SJSA1 (cell line): ENCODE measurements at regions not wholly inside any gene's neighbourhood (a gene's known extent, or its start where the extent isn't known, plus 50 kb on each side); places are given as distances from the start of the nearest gene placed in this dataset.
"Not testable (repeated sequence)": the region's sequence is repeated elsewhere in the genome, so short reads cannot be mapped to it uniquely, and the experiment has no call there.

ENCODE experiments used
- DNase-seq, 2 experiments: peaks; one replicate each; pipeline ENCODE4 v3.0.0-alpha.2; 2015 to 2020; ENCODE audit warnings: low spot score in 2 of 2, low read depth in 1 of 2
- H3K27ac ChIP-seq: fragments of 250-450 bp; sonication (Bioruptor Pico); 2 replicates; pipeline ENCODE4 v1.5.1; 2020; ENCODE audit warnings: mild to moderate bottlenecking, moderate library complexity
- H3K27me3 ChIP-seq: fragments of 250-450 bp; sonication (Bioruptor Pico); replicated peaks from 2 replicates; pipeline ENCODE4 v1.5.1; 2020; ENCODE audit warnings: mild to moderate bottlenecking, moderate library complexity
- H3K36me3 ChIP-seq: fragments of 250-450 bp; sonication (Bioruptor Pico); 2 replicates; pipeline ENCODE4 v1.5.1; 2020; ENCODE audit warnings: mild to moderate bottlenecking
- H3K4me1 ChIP-seq: fragments of 250-450 bp; sonication (Bioruptor Pico); replicated peaks from 2 replicates; pipeline ENCODE4 v1.6.1; 2021; ENCODE audit warnings: mild to moderate bottlenecking
- H3K4me3 ChIP-seq: fragments of 250-450 bp; sonication (Bioruptor Pico); 2 replicates; pipeline ENCODE4 v1.5.1; 2020; ENCODE audit warnings: mild to moderate bottlenecking
- H3K9me3 ChIP-seq: fragments of 250-450 bp; sonication (Bioruptor Pico); replicated peaks from 2 replicates; pipeline ENCODE4 v1.5.1; 2020; ENCODE audit warnings: mild to moderate bottlenecking

DNA sequence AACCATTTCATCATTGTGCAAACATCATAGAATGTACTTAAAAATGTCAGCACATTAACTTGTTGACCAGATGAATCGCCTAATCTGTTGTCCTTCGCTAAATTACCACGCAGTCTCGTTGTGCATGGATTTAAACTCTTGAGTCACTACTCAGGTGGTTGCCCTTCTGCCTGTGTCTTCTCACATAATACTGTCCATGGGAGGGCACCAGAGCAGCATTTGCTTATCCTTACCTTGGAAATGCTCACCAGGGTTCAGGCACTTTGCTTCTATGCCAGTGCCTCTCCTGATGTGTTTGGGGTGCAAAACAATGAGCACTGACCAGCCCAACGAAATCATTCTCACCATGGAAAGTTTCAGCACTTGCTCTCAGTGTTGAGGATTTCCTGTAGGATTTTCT is 559.9 kb downstream of the RWDD3 start:
- Histone ChIP-seq H3K27me3 (no peaks in the 10 kb centered on the region), H3K27ac (no peak overlapping the region), H3K4me1 (no peaks in the 10 kb centered on the region), H3K36me3 (no peaks in the 10 kb centered on the region), H3K4me3 (no peak overlapping the region), H3K9me3 (no peaks in the 10 kb centered on the region)
- DNase-seq = no peak

GRCh38 chr1:95797761-95798160 is 563.8 kb downstream of the RWDD3 start:
- not testable (repeated sequence) for H3K27ac ChIP-seq, H3K36me3 ChIP-seq, H3K4me1 ChIP-seq, DNase-seq, H3K4me3 ChIP-seq, H3K27me3 ChIP-seq, H3K9me3 ChIP-seq

- H3K27me3 ChIP-seq = no peaks in the 10 kb centered on the region
- no peak overlapping the region for H3K27ac ChIP-seq
- no peaks in the 10 kb centered on the region for H3K36me3 ChIP-seq
- no peaks in the 10 kb centered on the region for H3K9me3 ChIP-seq
- no peak for DNase-seq
- H3K4me1 ChIP-seq = no peaks in the 10 kb centered on the region
- no peak overlapping the region for H3K4me3 ChIP-seq
These were observed 572.2 kb downstream of the RWDD3 start for GRCh38 chr1:95806171-95806570.

DNA sequence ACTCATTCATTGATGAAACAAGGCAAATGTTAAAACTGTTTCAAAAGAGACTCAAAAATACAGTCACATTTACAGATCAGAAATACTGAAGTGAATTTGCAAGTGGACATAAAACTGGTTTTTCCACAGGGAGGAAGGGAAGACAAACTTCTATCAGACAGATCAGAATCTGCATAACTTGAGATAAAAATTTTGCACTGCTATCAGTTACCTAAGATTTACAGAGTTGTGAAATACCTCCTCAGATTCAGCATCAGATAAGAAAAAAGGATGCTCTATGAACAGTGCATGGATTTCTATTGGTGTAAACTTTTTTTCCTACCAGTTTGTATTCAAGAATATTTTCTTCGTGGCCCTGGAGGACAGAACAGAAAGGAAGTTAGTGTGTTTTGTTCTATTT is 575.4 kb downstream of the RWDD3 start:
- Histone ChIP-seq H3K36me3 (no peaks in the 10 kb centered on the region), H3K4me1 (no peaks in the 10 kb centered on the region), H3K27me3 (no peaks in the 10 kb centered on the region), H3K9me3 (no peaks in the 10 kb centered on the region), H3K27ac (no peak overlapping the region), H3K4me3 (no peak overlapping the region)
- no peak for DNase-seq

DNA sequence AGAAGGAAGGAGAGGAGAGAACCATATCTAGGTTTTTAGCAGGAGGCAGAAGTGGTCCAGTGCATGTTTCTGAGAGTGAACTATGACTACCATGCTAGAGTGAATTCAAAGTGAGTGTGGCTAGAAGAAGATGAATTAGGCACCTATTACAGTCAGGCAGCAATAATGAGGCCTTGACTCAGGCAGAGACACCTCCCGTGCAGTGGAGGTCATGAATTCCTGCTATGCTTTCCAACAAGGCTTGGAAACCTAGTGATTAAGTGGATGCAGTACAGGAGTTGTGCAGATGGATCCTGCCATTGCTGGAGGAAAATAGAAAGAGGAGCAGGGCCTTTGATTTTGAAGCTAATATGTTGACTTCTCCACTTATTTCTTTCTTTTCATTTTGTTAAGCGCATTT is 581.5 kb downstream of the RWDD3 start:
- no peak overlapping the region for H3K27ac ChIP-seq
- H3K4me3 ChIP-seq = no peak overlapping the region
- no peaks in the 10 kb centered on the region for H3K4me1 ChIP-seq
- no peak for DNase-seq
- no peaks in the 10 kb centered on the region for H3K27me3 ChIP-seq
- no peaks in the 10 kb centered on the region for H3K36me3 ChIP-seq
- no peaks in the 10 kb centered on the region for H3K9me3 ChIP-seq

GRCh38 chr1:95829556-95829955 is 595.5 kb downstream of the RWDD3 start:
- H3K4me3 ChIP-seq = no peak overlapping the region
- no peaks in the 10 kb centered on the region for H3K4me1 ChIP-seq
- no peak overlapping the region for H3K27ac ChIP-seq
- no peak for DNase-seq
- H3K9me3 ChIP-seq = no peaks in the 10 kb centered on the region; the same call in 1 of the 2 replicates
- H3K27me3 ChIP-seq = no peaks in the 10 kb centered on the region
- H3K36me3 ChIP-seq = no peaks in the 10 kb centered on the region

- Histone ChIP-seq H3K4me1 (no peaks in the 10 kb centered on the region), H3K36me3 (no peaks in the 10 kb centered on the region), H3K27ac (no peak overlapping the region), H3K27me3 (no peaks in the 10 kb centered on the region), H3K4me3 (no peak overlapping the region), H3K9me3 (no peaks in the 10 kb centered on the region; the same call in 1 of the 2 replicates)
- no peak for DNase-seq
These were observed 598.4 kb downstream of the RWDD3 start for GRCh38 chr1:95832370-95832769.

- Histone ChIP-seq H3K4me1 (no peaks in the 10 kb centered on the region), H3K4me3 (no peak overlapping the region), H3K27me3 (no peaks in the 10 kb centered on the region), H3K9me3 (no peaks in the 10 kb centered on the region; the same call in 1 of the 2 replicates), H3K27ac (no peak overlapping the region), H3K36me3 (no peaks in the 10 kb centered on the region)
- DNase-seq = no peak
These were observed 615.4 kb downstream of the RWDD3 start for GRCh38 chr1:95849439-95849838.

GRCh38 chr1:95850165-95850649 is 616.2 kb downstream of the RWDD3 start:
- H3K9me3 ChIP-seq = no peaks in the 10 kb centered on the region; the same call in 1 of the 2 replicates
- H3K4me3 ChIP-seq = no peak overlapping the region
- H3K36me3 ChIP-seq = no peaks in the 10 kb centered on the region
- no peak overlapping the region for H3K27ac ChIP-seq
- H3K27me3 ChIP-seq = no peaks in the 10 kb centered on the region
- no peak for DNase-seq
- no peaks in the 10 kb centered on the region for H3K4me1 ChIP-seq

DNA sequence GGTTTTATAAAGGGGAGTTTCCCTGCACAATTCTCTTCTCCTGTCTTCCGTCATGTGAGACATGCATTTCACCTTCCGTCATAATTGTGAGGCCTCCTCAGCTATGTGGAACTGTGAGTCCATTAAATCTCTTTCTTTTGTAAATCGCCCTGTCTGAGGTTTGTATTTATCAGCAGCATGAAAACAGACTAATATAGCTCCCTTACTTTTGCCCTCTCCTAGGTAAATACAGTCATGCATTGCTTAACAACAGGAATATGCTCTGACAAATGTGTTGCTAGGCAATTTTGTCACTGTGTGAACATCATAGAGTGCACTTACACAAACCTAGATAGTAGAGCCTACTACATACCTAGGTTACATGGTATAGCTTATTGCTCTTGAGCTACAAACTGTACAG is 616.8 kb downstream of the RWDD3 start:
- no peak for DNase-seq
- Histone ChIP-seq H3K4me1 (no peaks in the 10 kb centered on the region), H3K36me3 (no peaks in the 10 kb centered on the region), H3K9me3 (no peaks in the 10 kb centered on the region; the same call in 1 of the 2 replicates), H3K27me3 (no peaks in the 10 kb centered on the region), H3K4me3 (no peak overlapping the region), H3K27ac (no peak overlapping the region)

GRCh38 chr1:95852483-95853070 is 618.6 kb downstream of the RWDD3 start:
- H3K9me3 ChIP-seq = no peaks in the 10 kb centered on the region; the same call in 1 of the 2 replicates
- H3K4me1 ChIP-seq = no peaks in the 10 kb centered on the region
- no peak overlapping the region for H3K4me3 ChIP-seq
- DNase-seq = no peak
- H3K27me3 ChIP-seq = no peaks in the 10 kb centered on the region
- no peak overlapping the region for H3K27ac ChIP-seq
- no peaks in the 10 kb centered on the region for H3K36me3 ChIP-seq

- no peaks in the 10 kb centered on the region for H3K4me1 ChIP-seq
- H3K4me3 ChIP-seq = no peak overlapping the region
- DNase-seq = no peak
- H3K27me3 ChIP-seq = no peaks in the 10 kb centered on the region
- H3K36me3 ChIP-seq = no peaks in the 10 kb centered on the region
- no peak overlapping the region for H3K27ac ChIP-seq
- no peaks in the 10 kb centered on the region; the same call in 1 of the 2 replicates for H3K9me3 ChIP-seq
These were observed 620.4 kb downstream of the RWDD3 start for GRCh38 chr1:95854457-95854856.

- no peak overlapping the region for H3K27ac ChIP-seq
- H3K4me3 ChIP-seq = no peak overlapping the region
These were observed 629.1 kb downstream of the RWDD3 start for GRCh38 chr1:95863086-95863485.

DNA sequence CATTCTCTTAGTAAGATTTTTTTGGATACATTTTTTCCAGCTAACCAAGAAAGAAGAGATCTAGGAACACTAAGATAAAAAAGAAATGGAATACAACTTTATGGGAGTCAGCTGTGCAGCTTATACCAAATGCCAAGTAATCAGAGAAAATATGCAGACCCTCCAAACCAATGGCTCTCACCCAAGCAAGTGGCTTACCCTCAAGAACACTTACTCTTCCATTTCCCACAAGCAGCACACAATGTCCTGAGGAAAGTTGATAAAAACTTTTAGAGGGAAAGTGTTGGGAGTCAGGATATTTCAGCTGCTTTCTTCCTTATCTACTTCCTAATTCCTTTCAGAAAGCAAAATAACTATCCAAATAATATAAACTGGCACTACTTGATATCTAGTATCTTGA is 631.8 kb downstream of the RWDD3 start:
- Histone ChIP-seq H3K36me3 (no peaks in the 10 kb centered on the region), H3K4me3 (no peak overlapping the region), H3K4me1 (no peaks in the 10 kb centered on the region), H3K27ac (no peak overlapping the region), H3K27me3 (no peaks in the 10 kb centered on the region), H3K9me3 (no peaks in the 10 kb centered on the region)
- DNase-seq = no peak

More at GRCh38 chr1:95863086-95863485, 629.1 kb downstream of the RWDD3 start:
- DNase-seq = no peak
- H3K9me3 ChIP-seq = no peaks in the 10 kb centered on the region
- H3K4me1 ChIP-seq = no peaks in the 10 kb centered on the region
- H3K36me3 ChIP-seq = no peaks in the 10 kb centered on the region
- H3K27me3 ChIP-seq = no peaks in the 10 kb centered on the region

DNA sequence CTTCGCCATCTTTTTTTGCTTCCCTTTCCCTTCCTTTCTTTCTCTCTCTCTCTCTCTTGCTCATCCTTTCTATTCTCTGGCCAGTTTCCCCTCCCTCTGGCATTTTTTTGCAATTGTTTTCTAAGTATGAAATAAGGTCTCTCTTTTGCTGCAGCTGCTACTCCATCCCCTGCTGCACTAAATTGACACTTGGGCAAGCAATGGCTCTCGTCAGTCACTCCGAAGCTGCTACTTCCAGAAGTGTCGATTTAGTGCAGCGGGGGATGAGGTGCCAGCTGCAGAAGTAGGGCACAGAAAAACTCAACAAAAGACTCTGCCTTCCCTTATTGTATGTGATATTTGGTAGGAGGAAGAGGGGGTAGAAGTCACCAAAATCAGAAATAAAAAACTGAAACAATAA is 642.3 kb downstream of the RWDD3 start:
- Histone ChIP-seq H3K27me3 (no peaks in the 10 kb centered on the region), H3K4me1 (no peaks in the 10 kb centered on the region), H3K27ac (no peak overlapping the region), H3K36me3 (no peaks in the 10 kb centered on the region), H3K9me3 (no peaks in the 10 kb centered on the region), H3K4me3 (no peak overlapping the region)
- DNase-seq = no peak
